Small intestine (tissue), 7 donors: ENCODE measurements at regions not wholly inside any gene's neighbourhood (a gene's known extent, or its start where the extent isn't known, plus 50 kb on each side); places are given as distances from the start of the nearest gene placed in this dataset.

Experiments used
- DNase-seq, 2 donors: peaks; one replicate each; pipeline versions ENCODE4 v3.0.0 to v3.0.0-alpha.2; 2013
- FAIRE-seq: peaks from 2 replicates; lab custom pipeline; 2012; peaks lifted over from hg19 to GRCh38; lab: Jason Lieb, UNC
- H3K27ac ChIP-seq, 3 donors: one replicate each; pipeline ENCODE4 v1.5.1; 2013; ENCODE audit warnings: low read length in 2 of 3, mild to moderate bottlenecking in 2 of 3, control low read depth in 1 of 3, inconsistent platforms in 1 of 3, low read depth in 1 of 3, moderate library complexity in 1 of 3
- H3K27me3 ChIP-seq, 3 donors: one replicate each; pipeline ENCODE4 v1.6.1; 2013; ENCODE audit warnings: low read length in 3 of 3, inconsistent platforms in 1 of 3; ENCODE audit not compliant: control insufficient read depth in 3 of 3, insufficient read depth in 3 of 3
- H3K36me3 ChIP-seq, 3 donors: one replicate each; pipeline ENCODE4 v1.6.1; 2013; ENCODE audit warnings: low read length in 3 of 3, inconsistent platforms in 1 of 3, low read depth in 1 of 3, mild to moderate bottlenecking in 1 of 3, moderate library complexity in 1 of 3; ENCODE audit not compliant: control insufficient read depth in 3 of 3, insufficient read depth in 2 of 3
- H3K4me1 ChIP-seq, 3 donors: one replicate each; pipeline ENCODE4 v1.6.1; 2013; ENCODE audit warnings: low read length in 2 of 3, inconsistent platforms in 1 of 3, low read depth in 1 of 3, mild to moderate bottlenecking in 1 of 3, moderate library complexity in 1 of 3; ENCODE audit not compliant: control insufficient read depth in 3 of 3, insufficient read depth in 2 of 3
- H3K4me3 ChIP-seq, 3 donors: one replicate each; pipeline ENCODE4 v1.5.1; 2013; ENCODE audit warnings: low read length in 3 of 3, control low read depth in 1 of 3, inconsistent platforms in 1 of 3, low read depth in 1 of 3, mild to moderate bottlenecking in 1 of 3, moderate library complexity in 1 of 3
- H3K9me3 ChIP-seq, 2 donors: one replicate each; pipeline ENCODE4 v1.6.1; 2013; ENCODE audit warnings: low read depth in 1 of 2, low read length in 1 of 2; ENCODE audit not compliant: control insufficient read depth in 2 of 2, insufficient read depth in 1 of 2
- WGBS, 3 donors: extraction: QIAGEN DNeasy Blood & Tissue Kit; methylation state at CpG; one replicate each; pipeline ENCODE4 v1.1.7; 2013; 5-methylcytosine and 5-hydroxymethylcytosine counted together
- donor health status: healthy with polysubstance abuse.
- donor health status: control.
- donor health status: control.
- donor health status: Bipolar disorder and iron deficiency.
- donor health status: healthy.

DNA sequence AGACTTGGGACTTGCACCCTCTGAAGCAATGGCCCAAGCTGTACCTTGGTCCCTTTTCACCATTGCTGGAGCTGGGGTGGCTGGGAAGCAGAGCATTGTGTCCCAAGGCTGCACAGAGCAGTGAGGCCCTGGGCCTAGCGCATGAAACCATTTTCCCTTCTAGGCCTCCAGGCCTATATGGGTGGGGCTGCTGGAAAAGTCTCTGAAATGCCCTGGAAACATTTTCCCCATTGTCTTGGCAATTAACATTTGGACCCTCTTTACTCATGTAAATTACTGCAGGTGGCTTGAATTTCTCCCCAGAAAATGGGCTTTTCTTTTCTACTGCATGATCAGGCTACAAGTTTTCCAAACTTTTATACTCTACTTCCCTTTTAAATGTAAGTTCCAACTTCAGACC is 510.5 kb downstream of the SLITRK6 start:
- Histone ChIP-seq H3K36me3 (no peaks in the 10 kb centered on the region), H3K27ac (no peak overlapping the region), H3K4me1 (no peaks in the 10 kb centered on the region), H3K4me3 (no peak overlapping the region), H3K27me3 (no peaks in the 10 kb centered on the region), H3K9me3 (no peaks in the 10 kb centered on the region)
- DNase-seq (no peak), FAIRE-seq (no peak)
- WGBS, 3 donors, result 96 to 100% (median 97%) methylated on average over 1 of the region's 1 CpG

DNA sequence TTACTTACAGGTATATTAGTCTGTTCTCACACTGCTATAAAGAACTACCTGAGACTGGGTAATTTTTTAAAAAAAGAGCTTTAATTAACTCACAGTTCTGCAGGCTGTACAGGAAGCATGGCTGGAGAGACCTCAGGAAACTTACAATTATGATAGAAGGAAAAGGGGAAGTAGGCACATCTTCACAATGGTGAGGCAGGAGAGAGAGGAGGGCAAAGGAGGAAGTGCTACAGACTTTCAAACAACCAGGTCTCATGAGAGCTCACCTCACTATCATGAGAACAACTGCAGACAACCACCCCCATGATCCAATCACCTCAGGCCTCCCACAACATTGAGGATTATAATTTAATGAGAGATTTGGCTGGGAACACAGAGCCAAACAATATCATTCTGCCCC is 511.7 kb downstream of the SLITRK6 start:
- Histone ChIP-seq H3K4me3 (no peak overlapping the region), H3K27ac (no peak overlapping the region), H3K9me3 (no peaks in the 10 kb centered on the region), H3K36me3 (no peaks in the 10 kb centered on the region), H3K4me1 (no peaks in the 10 kb centered on the region), H3K27me3 (no peaks in the 10 kb centered on the region)
- FAIRE-seq, result no peak
- no peak for DNase-seq

DNA sequence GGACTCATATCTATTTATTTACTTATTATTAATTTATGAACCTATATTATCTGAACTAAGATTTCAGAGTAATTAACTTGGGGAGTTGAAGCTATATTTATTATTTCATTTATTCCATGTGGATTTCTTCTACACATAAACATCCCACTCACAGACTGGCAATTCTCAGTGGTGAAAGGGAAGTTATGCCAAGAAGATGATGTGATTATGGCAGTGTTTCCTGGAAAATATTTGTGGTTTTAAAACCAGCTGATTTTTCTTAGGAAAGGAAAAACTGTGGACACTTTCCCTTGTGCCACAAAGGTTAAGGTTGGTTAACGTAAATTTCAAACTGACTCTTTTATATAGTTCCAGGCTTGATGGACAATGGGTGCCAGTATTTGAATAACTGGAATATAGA is 513.1 kb downstream of the SLITRK6 start:
- no peak for DNase-seq
- Histone ChIP-seq H3K27ac (no peak overlapping the region), H3K4me1 (no peaks in the 10 kb centered on the region), H3K36me3 (no peaks in the 10 kb centered on the region), H3K4me3 (no peak overlapping the region), H3K27me3 (no peaks in the 10 kb centered on the region), H3K9me3 (no peaks in the 10 kb centered on the region)
- no peak for FAIRE-seq
- 82 to 89% (median 85%) methylated on average over 1 of the region's 1 CpG for WGBS, 3 donors

DNA sequence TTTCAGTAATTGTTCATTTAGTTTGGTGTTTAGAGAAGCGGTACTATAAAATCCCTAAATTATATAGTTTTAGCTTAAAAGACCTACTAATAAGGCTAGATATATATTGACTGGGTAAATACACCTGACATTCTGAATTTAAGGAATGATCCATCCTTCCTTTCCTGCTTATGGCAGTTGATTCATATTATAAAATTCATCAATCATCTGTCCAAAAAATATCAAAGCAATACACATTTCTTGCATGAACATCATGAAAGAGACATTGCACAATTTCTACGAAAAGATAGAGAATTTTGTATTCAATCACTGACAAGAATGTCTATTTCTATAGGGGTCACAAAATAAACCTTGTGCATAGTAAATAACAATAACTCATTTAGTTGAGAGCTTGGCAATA is 514.9 kb downstream of the SLITRK6 start:
- no peaks in the 10 kb centered on the region for H3K4me1 ChIP-seq
- no peak overlapping the region for H3K4me3 ChIP-seq
- H3K27ac ChIP-seq, result no peak overlapping the region
- no peaks in the 10 kb centered on the region for H3K36me3 ChIP-seq
- FAIRE-seq, result no peak
- 87 to 93% (median 88%) methylated on average over 2 of the region's 2 CpGs for WGBS, 3 donors
- no peaks in the 10 kb centered on the region for H3K9me3 ChIP-seq
- no peaks in the 10 kb centered on the region for H3K27me3 ChIP-seq
- DNase-seq, result no peak

DNA sequence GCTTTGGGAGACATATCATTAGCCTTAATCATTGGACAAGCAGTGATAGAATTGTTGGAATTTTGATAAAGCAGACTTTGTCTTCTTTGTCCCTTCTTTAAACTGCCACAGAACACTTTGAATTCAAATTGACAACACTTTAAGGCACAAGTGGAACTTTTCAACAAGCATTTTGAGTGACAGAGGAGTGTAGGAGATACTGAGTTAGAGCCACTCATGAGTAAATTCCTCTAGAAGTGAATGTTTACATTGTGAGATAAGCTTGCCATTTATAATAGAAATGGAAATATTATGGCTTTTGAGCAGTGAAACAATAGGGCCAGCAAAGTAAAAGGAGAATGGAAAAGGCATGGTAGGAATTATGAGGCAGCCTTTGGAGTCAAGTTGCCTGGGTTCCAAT is 515.8 kb downstream of the SLITRK6 start:
- no peak overlapping the region for H3K27ac ChIP-seq
- no peaks in the 10 kb centered on the region for H3K27me3 ChIP-seq
- no peak overlapping the region for H3K4me3 ChIP-seq
- FAIRE-seq (no peak), DNase-seq (no peak)
- no peaks in the 10 kb centered on the region for H3K36me3 ChIP-seq
- H3K9me3 ChIP-seq, result no peaks in the 10 kb centered on the region
- H3K4me1 ChIP-seq, result no peaks in the 10 kb centered on the region

DNA sequence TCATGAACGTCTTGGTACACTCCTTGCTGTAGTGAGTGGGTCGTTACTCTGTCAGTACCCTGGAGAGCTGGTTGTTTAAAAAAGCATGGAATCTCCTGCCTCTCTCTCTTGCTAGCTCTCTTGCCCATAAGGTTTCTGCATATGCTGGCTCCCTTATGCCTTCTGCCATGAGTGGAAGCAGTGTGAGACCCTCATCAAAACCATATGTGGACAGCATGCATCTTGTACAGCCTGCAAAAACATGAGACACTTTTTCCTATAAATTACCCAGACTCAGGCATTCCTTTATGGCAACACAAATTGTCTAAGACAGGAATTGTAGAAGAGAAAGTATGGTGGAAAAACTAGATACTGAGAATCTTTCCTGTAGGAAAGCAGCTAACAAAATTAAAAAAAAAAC is 516.3 kb downstream of the SLITRK6 start:
- no peak overlapping the region for H3K27ac ChIP-seq
- H3K36me3 ChIP-seq, result no peaks in the 10 kb centered on the region
- no peaks in the 10 kb centered on the region for H3K4me1 ChIP-seq
- 65 to 82% (median 67%) methylated on average over 2 of the region's 2 CpGs for WGBS, 3 donors
- no peak for FAIRE-seq
- DNase-seq, result no peak
- H3K27me3 ChIP-seq, result no peaks in the 10 kb centered on the region
- H3K4me3 ChIP-seq, result no peak overlapping the region
- H3K9me3 ChIP-seq, result no peaks in the 10 kb centered on the region

DNA sequence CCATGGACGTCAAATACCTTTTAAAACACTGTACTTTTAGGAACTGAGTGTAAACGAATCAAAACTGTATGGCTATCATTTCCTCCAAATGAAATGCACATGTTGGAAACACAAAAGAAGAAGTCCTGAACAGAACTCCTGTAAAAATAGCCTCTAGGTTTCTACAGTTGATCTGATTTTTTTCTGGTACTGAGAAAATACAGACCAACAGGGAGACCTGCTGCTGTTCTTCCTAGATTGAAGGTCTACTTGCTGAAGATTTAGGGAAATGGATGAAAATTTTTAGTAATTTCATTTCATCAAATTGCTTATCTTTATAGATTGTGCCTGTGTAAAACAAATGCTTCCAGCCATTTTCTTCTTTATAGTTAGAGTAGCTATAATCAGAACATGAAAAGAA is 520.4 kb downstream of the SLITRK6 start:
- FAIRE-seq (no peak), DNase-seq (no peak)
- Histone ChIP-seq H3K27ac (no peak overlapping the region), H3K9me3 (no peaks in the 10 kb centered on the region), H3K27me3 (no peaks in the 10 kb centered on the region), H3K4me3 (no peak overlapping the region), H3K4me1 (no peaks in the 10 kb centered on the region), H3K36me3 (no peaks in the 10 kb centered on the region)
- 44 to 56% (median 49%) methylated on average over 2 of the region's 2 CpGs for WGBS, 3 donors

DNA sequence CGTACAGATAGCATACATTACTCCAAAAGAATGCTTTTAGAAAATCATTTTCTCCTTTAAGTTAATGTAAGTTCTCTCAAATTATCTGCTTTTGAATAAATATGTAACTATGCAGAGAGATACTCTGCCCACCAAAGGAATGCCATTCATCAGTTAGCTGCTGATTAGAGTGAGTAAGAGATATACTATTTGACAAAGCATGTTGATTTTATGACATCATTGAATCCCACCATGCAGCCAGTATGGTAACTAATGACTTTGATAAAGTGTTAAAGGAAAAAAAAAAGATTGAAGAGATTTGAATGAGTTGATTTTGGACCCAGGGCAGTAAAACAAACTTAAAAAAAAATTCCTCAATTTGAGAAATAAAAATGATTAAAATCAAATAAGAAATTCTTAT is 521.5 kb downstream of the SLITRK6 start:
- Histone ChIP-seq H3K27ac (no peak overlapping the region), H3K36me3 (no peaks in the 10 kb centered on the region), H3K27me3 (no peaks in the 10 kb centered on the region), H3K9me3 (no peaks in the 10 kb centered on the region), H3K4me3 (no peak overlapping the region), H3K4me1 (no peaks in the 10 kb centered on the region)
- DNase-seq (no peak), FAIRE-seq (no peak)
- WGBS, 3 donors, result 22 to 60% (median 22%) methylated on average over 1 of the region's 1 CpG

DNA sequence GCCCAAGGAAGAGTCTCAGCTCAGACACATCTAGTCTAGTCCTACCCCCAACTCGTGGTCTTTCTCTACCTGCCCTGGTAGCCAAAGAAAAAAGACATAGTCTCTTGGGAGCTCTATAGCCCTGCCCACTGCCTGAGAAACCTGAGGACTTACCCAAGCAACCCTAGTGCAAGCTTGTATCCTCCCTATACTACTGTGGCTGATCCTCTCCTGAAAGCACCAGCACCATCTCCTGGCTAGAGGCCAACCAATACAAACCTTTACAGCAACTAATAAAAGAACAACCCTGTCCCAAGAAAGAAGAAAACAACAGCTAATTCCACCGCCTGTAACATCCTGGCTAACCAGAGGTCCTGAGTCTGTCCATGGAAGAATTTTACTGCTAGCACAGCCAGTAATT is 532.4 kb downstream of the SLITRK6 start:
- 61 to 80% (median 70%) methylated on average over 2 of the region's 2 CpGs for WGBS, 3 donors

More for the DNA sequence above, 532.4 kb downstream of the SLITRK6 start:
- Histone ChIP-seq H3K27ac (no peak overlapping the region), H3K27me3 (no peaks in the 10 kb centered on the region), H3K4me3 (no peak overlapping the region), H3K4me1 (no peaks in the 10 kb centered on the region), H3K36me3 (no peaks in the 10 kb centered on the region), H3K9me3 (no peaks in the 10 kb centered on the region)
- FAIRE-seq, result no peak
- DNase-seq, result no peak
